Prostate gland (tissue), 2 donors: ENCODE measurements at regions not wholly inside any gene's neighbourhood (a gene's known extent, or its start where the extent isn't known, plus 50 kb on each side); places are given as distances from the start of the nearest gene placed in this dataset.

Source experiments
- POLR2A ChIP-seq: fragments of 450-650 bp; IDR thresholded peaks from one replicate; pipeline ENCODE4 v1.6.1; 2016; ENCODE audit warnings: antibody characterized with exemption, mild to moderate bottlenecking
- TF ChIP-seq, protein P1 (sequence below), 4 experiments: fragments of 200-600 bp in 2 of 4; fragments of 450-650 bp in 2 of 4; sonication (generic) in 2 of 4; IDR thresholded peaks; 1 replicate in 3 of 4; 2 replicates in 1 of 4; pipeline ENCODE4 v1.5.1; 2016 to 2019; ENCODE audit warnings: antibody characterized with exemption in 4 of 4, mild to moderate bottlenecking in 2 of 4, moderate library complexity in 2 of 4

DNA sequence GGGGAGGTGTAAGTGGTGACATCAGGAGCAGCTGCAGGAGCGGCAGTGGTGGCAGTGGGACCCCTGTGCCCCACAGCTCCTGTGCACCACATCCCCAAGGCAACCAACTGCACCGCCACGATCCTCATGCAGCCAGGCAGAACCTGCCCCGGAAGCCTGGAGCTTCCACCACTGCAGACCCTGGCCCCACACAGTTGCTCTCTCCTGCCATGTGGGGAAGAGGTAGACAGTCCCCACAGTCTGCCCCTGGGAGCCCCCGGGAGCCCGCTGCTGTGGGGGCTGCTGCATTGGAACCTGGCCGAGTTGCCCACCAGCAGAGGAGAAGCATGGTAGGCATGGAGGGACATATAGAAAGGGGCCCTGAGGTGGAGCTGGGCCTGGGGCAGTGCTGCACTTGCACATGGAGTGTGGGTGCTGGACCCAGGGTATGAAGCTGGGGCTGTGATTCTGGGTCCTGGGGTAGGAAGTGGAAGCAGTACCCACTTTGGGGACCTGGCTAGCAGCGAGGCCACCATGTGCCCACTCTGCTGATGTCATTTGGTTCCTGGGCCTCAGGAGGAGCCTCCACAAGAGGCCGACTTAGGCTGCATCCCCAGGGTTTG, 623.3 kb upstream of the LRRTM4 start:
- TF ChIP-seq, protein P1, sequence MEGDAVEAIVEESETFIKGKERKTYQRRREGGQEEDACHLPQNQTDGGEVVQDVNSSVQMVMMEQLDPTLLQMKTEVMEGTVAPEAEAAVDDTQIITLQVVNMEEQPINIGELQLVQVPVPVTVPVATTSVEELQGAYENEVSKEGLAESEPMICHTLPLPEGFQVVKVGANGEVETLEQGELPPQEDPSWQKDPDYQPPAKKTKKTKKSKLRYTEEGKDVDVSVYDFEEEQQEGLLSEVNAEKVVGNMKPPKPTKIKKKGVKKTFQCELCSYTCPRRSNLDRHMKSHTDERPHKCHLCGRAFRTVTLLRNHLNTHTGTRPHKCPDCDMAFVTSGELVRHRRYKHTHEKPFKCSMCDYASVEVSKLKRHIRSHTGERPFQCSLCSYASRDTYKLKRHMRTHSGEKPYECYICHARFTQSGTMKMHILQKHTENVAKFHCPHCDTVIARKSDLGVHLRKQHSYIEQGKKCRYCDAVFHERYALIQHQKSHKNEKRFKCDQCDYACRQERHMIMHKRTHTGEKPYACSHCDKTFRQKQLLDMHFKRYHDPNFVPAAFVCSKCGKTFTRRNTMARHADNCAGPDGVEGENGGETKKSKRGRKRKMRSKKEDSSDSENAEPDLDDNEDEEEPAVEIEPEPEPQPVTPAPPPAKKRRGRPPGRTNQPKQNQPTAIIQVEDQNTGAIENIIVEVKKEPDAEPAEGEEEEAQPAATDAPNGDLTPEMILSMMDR (IDR thresholded peaks at IDR 0.05) = no peak
- no peak for TF ChIP-seq POLR2A
